GM10266 (cell line): ENCODE measurements at regions not wholly inside any gene's neighbourhood (a gene's known extent, or its start where the extent isn't known, plus 50 kb on each side); places are given as distances from the start of the nearest gene placed in this dataset.

Experiments used
- DNase-seq: peaks from one replicate; pipeline ENCODE4 v3.0.0; 2012; ENCODE audit errors: extremely low spot score
- CTCF ChIP-seq: IDR thresholded peaks from 2 replicates; pipeline ENCODE4 v1.5.1; 2012; ENCODE audit warnings: mild to moderate bottlenecking, low read depth; ENCODE audit not compliant: control insufficient read depth, insufficient read depth; ENCODE audit errors: missing control alignments

DNA sequence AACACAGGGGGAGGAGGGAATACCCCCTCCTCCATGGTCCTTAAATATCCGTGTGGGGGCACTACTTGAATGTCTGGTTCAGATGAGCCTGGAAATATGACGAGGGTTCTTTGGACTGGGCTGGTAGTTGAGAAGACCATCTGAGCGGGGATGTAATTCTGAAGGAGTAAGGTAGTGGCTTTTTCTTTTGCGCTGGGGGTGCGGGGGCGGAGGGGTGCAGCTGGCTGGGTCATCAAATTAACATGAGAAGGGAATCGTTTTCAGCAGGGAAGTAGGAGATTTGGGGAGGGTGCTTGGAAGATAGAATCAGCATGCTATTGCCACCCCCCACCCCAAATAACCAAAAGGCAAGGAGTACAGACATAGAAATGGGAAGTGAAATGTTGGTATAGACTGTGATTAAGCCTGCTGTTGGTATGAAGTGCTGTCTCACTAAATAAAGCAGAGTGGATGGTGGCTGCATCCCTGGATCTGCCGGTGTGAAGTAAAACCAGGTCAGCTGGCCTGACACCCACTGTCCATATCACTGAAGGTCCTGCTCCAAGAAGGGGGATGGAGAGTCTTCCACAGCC is 121.9 kb upstream of the HSD17B12 start:
- no peak for TF ChIP-seq CTCF
- DNase-seq: no peak

GRCh38 chr11:43561832-43562231 is 118.7 kb upstream of the HSD17B12 start:
- TF ChIP-seq CTCF: no peak
- no peak for DNase-seq

DNA sequence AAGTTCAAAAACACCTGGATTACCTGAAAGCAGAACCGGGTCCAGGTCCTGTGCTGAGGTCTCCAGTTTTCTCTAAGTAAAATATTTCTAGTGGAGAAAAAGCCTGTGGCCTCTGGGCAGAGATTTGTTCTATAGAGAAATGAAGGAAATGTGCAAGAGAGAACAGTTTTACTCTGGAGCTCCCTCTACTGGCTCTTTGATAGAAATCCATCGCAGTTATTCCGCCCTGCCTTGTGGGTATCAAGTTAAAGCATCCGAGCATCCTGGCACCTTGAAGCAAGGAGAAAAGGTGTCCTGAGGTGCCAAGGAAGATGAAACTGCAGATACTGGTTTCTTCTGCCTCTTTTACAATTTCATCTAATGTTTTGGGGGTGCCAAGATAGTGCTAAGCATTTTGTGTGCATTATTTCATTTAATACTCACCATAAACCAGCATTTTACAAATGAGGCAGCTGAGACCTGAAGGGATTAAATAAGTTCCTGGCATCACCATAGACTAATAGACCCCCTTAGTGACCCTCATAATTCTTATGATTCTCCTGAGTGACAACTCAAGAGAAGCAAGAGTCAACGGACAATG is 113.1 kb upstream of the HSD17B12 start:
- peak; percentile 72 for DNase-seq
- peak; percentile 78 for TF ChIP-seq CTCF

DNA sequence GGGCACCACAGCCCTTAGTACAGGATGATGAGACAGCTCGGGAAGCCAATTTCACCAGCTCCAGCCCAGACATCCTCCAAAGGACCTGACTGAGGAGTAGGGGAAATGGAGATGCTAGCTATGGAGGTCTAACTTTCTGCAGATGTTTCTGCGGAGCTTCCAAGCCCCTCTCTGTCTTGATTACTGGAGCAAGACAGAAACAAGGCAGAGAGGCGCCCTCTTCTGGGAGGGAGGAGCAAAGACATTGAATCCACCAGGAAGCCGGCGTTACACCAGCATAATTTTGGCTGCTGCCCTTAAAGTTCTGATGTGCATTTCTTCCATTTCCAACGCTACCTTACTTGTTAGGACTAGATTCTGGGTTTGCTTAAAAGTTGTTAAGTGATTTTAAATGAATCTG is 107.3 kb upstream of the HSD17B12 start:
- no peak for DNase-seq
- TF ChIP-seq CTCF: peak; percentile 59

- DNase-seq: no peak
- TF ChIP-seq CTCF: no peak
Observed at GRCh38 chr11:43573873-43574272, 106.7 kb upstream of the HSD17B12 start.

GRCh38 chr11:43574411-43574810 is 106.1 kb upstream of the HSD17B12 start:
- no peak for TF ChIP-seq CTCF
- no peak for DNase-seq
